ENCODE measurements at regions not wholly inside any gene's neighbourhood (a gene's known extent, or its start where the extent isn't known, plus 50 kb on each side); places are given as distances from the start of the nearest gene placed in this dataset.

DNA sequence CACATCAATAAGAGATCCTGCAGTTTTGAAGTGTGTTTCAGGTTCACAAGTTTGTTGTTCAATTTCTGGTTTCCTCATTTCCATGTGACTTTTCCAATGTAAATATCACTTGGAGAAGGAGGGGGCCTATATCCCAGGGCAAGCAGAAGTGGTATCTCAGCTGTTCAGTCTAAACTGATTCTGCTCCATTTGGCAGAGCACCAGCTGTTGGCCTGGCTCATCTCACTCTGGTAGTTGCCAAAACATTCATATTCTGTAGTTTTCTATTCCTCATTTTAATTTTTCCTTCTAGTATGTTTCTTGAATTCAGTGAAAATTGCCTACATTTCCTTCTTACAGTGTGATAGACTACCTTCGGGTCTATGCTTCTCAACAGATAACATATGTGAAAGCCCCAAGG, 101.8 kb upstream of the TAC1 start:
- Histone ChIP-seq H2AFZ (ENCODE audit: low read length) (no peak overlapping the region), H3K27ac (ENCODE audit: low read depth, low read length, poor library complexity, severe bottlenecking) (no peak overlapping the region), H3K27me3 (ENCODE audit: insufficient read depth, low read length) (no peaks in the 10 kb centered on the region), H3F3A (ENCODE audit: insufficient read depth, low read length) (no peaks in the 10 kb centered on the region), H3K4me2 (ENCODE audit: low read length) (no peak overlapping the region), H3K79me2 (ENCODE audit: insufficient read depth, low read length) (no peaks in the 10 kb centered on the region), H3K4me1 (ENCODE audit: insufficient read depth, low read length, severe bottlenecking) (no peaks in the 10 kb centered on the region), H3K9me2 (ENCODE audit: low read depth, low read length) (no peaks in the 10 kb centered on the region), H3K9me3 (ENCODE audit: low read length) (no peaks in the 10 kb centered on the region), H3K9ac (ENCODE audit: low read length) (no peak overlapping the region), H4K20me1 (ENCODE audit: insufficient read depth, low read length) (no peaks in the 10 kb centered on the region), H3K4me3 (ENCODE audit: low read depth, low read length, poor library complexity, severe bottlenecking) (no peak overlapping the region), H3K36me3 (ENCODE audit: insufficient read depth, low read length) (no peaks in the 10 kb centered on the region)
- no peak for TF ChIP-seq EZH2 (IDR thresholded peaks at IDR 0.05; ENCODE audit: borderline replicate concordance, low read length)
- TF ChIP-seq, protein P1, sequence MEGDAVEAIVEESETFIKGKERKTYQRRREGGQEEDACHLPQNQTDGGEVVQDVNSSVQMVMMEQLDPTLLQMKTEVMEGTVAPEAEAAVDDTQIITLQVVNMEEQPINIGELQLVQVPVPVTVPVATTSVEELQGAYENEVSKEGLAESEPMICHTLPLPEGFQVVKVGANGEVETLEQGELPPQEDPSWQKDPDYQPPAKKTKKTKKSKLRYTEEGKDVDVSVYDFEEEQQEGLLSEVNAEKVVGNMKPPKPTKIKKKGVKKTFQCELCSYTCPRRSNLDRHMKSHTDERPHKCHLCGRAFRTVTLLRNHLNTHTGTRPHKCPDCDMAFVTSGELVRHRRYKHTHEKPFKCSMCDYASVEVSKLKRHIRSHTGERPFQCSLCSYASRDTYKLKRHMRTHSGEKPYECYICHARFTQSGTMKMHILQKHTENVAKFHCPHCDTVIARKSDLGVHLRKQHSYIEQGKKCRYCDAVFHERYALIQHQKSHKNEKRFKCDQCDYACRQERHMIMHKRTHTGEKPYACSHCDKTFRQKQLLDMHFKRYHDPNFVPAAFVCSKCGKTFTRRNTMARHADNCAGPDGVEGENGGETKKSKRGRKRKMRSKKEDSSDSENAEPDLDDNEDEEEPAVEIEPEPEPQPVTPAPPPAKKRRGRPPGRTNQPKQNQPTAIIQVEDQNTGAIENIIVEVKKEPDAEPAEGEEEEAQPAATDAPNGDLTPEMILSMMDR (IDR thresholded peaks at IDR 0.05; ENCODE audit: low read length): no peak

- no peaks in the 10 kb centered on the region for H3K9me3 ChIP-seq (ENCODE audit: low read length)
- no peaks in the 10 kb centered on the region for H3K79me2 ChIP-seq (ENCODE audit: insufficient read depth, low read length)
- H3K36me3 ChIP-seq (ENCODE audit: insufficient read depth, low read length): no peaks in the 10 kb centered on the region
- H4K20me1 ChIP-seq (ENCODE audit: insufficient read depth, low read length): no peaks in the 10 kb centered on the region
- H3K9me2 ChIP-seq (ENCODE audit: low read depth, low read length): no peaks in the 10 kb centered on the region
- H3F3A ChIP-seq (ENCODE audit: insufficient read depth, low read length): no peaks in the 10 kb centered on the region
- H3K4me3 ChIP-seq (ENCODE audit: low read depth, low read length, poor library complexity, severe bottlenecking): no peak overlapping the region
- H2AFZ ChIP-seq (ENCODE audit: low read length): no peak overlapping the region
- no peak overlapping the region for H3K9ac ChIP-seq (ENCODE audit: low read length)
- no peaks in the 10 kb centered on the region for H3K27me3 ChIP-seq (ENCODE audit: insufficient read depth, low read length)
- H3K4me2 ChIP-seq (ENCODE audit: low read length): no peak overlapping the region
- TF ChIP-seq EZH2 (IDR thresholded peaks at IDR 0.05; ENCODE audit: borderline replicate concordance, low read length): no peak
- TF ChIP-seq, protein P1 (IDR thresholded peaks at IDR 0.05; ENCODE audit: low read length): no peak
- H3K4me1 ChIP-seq (ENCODE audit: insufficient read depth, low read length, severe bottlenecking): no peaks in the 10 kb centered on the region
- no peak overlapping the region for H3K27ac ChIP-seq (ENCODE audit: low read depth, low read length, poor library complexity, severe bottlenecking)
These were observed 96.3 kb upstream of the TAC1 start for GRCh38 chr7:97635622-97636021.

- no peaks in the 10 kb centered on the region for H3F3A ChIP-seq (ENCODE audit: insufficient read depth, low read length)
- H3K9me2 ChIP-seq (ENCODE audit: low read depth, low read length): no peaks in the 10 kb centered on the region
- no peaks in the 10 kb centered on the region for H3K4me1 ChIP-seq (ENCODE audit: insufficient read depth, low read length, severe bottlenecking)
- no peak overlapping the region for H3K4me3 ChIP-seq (ENCODE audit: low read depth, low read length, poor library complexity, severe bottlenecking)
- H3K36me3 ChIP-seq (ENCODE audit: insufficient read depth, low read length): no peaks in the 10 kb centered on the region
- no peaks in the 10 kb centered on the region for H3K9me3 ChIP-seq (ENCODE audit: low read length)
- H3K79me2 ChIP-seq (ENCODE audit: insufficient read depth, low read length): no peaks in the 10 kb centered on the region
- no peak overlapping the region for H3K9ac ChIP-seq (ENCODE audit: low read length)
- H3K4me2 ChIP-seq (ENCODE audit: low read length): no peak overlapping the region
- H4K20me1 ChIP-seq (ENCODE audit: insufficient read depth, low read length): no peaks in the 10 kb centered on the region
- no peak for TF ChIP-seq EZH2 (IDR thresholded peaks at IDR 0.05; ENCODE audit: borderline replicate concordance, low read length)
- no peaks in the 10 kb centered on the region for H3K27me3 ChIP-seq (ENCODE audit: insufficient read depth, low read length)
- no peak overlapping the region for H2AFZ ChIP-seq (ENCODE audit: low read length)
- H3K27ac ChIP-seq (ENCODE audit: low read depth, low read length, poor library complexity, severe bottlenecking): no peak overlapping the region
These were observed 92.8 kb upstream of the TAC1 start for GRCh38 chr7:97639036-97639435.

- Histone ChIP-seq H3K9ac (ENCODE audit: low read length) (no peak overlapping the region), H4K20me1 (ENCODE audit: insufficient read depth, low read length) (no peaks in the 10 kb centered on the region), H3K9me3 (ENCODE audit: low read length) (no peaks in the 10 kb centered on the region), H3K27ac (ENCODE audit: low read depth, low read length, poor library complexity, severe bottlenecking) (no peak overlapping the region), H3K27me3 (ENCODE audit: insufficient read depth, low read length) (no peaks in the 10 kb centered on the region), H2AFZ (ENCODE audit: low read length) (no peak overlapping the region), H3K79me2 (ENCODE audit: insufficient read depth, low read length) (no peaks in the 10 kb centered on the region), H3F3A (ENCODE audit: insufficient read depth, low read length) (no peaks in the 10 kb centered on the region), H3K4me3 (ENCODE audit: low read depth, low read length, poor library complexity, severe bottlenecking) (no peak overlapping the region), H3K4me1 (ENCODE audit: insufficient read depth, low read length, severe bottlenecking) (no peaks in the 10 kb centered on the region), H3K4me2 (ENCODE audit: low read length) (no peak overlapping the region), H3K36me3 (ENCODE audit: insufficient read depth, low read length) (no peaks in the 10 kb centered on the region), H3K9me2 (ENCODE audit: low read depth, low read length) (no peaks in the 10 kb centered on the region)
- TF ChIP-seq, protein P1 (IDR thresholded peaks at IDR 0.05; ENCODE audit: low read length): no peak
- TF ChIP-seq EZH2 (IDR thresholded peaks at IDR 0.05; ENCODE audit: borderline replicate concordance, low read length): no peak
These were observed 72.4 kb upstream of the TAC1 start for GRCh38 chr7:97659363-97660045.

All from OCI-LY1 (cell line).